Fibroblast of skin of right biceps (primary cell): ENCODE measurements at regions not wholly inside any gene's neighbourhood (a gene's known extent, or its start where the extent isn't known, plus 50 kb on each side); places are given as distances from the start of the nearest gene placed in this dataset.

Experiments used
- DNase-seq: peaks from one replicate; pipeline ENCODE4 v3.0.0-alpha.2; 2013

GRCh38 chr12:93944911-93945310, 203.5 kb upstream of the PLXNC1 start:
- no peak for DNase-seq

GRCh38 chr12:93946542-93947150, 201.7 kb upstream of the PLXNC1 start:
- peak; percentile 86 for DNase-seq

GRCh38 chr12:93947486-93947885, 200.9 kb upstream of the PLXNC1 start:
- DNase-seq, result no peak

GRCh38 chr12:93950311-93950710, 198.1 kb upstream of the PLXNC1 start:
- DNase-seq, result peak; percentile 31

GRCh38 chr12:93954166-93955112, 193.9 kb upstream of the PLXNC1 start:
- DNase-seq, result peak; percentile 34

- no peak for DNase-seq
Observed at GRCh38 chr12:93956551-93956950, 191.8 kb upstream of the PLXNC1 start.

- DNase-seq, result no peak
Observed at GRCh38 chr12:93957168-93957567, 191.2 kb upstream of the PLXNC1 start.

GRCh38 chr12:93957870-93958269, 190.5 kb upstream of the PLXNC1 start:
- peak; percentile 43 for DNase-seq

GRCh38 chr12:93959657-93960056, 188.7 kb upstream of the PLXNC1 start:
- no peak for DNase-seq

- no peak for DNase-seq
Observed at GRCh38 chr12:93960521-93960920, 187.9 kb upstream of the PLXNC1 start.

GRCh38 chr12:93962336-93962735, 186.0 kb upstream of the PLXNC1 start:
- no peak for DNase-seq

- no peak for DNase-seq
Observed at GRCh38 chr12:93964936-93965335, 183.4 kb upstream of the PLXNC1 start.

GRCh38 chr12:93966516-93967133, 181.8 kb upstream of the PLXNC1 start:
- no peak for DNase-seq

GRCh38 chr12:93967454-93967853, 180.9 kb upstream of the PLXNC1 start:
- DNase-seq, result no peak

GRCh38 chr12:93968536-93969285, 179.7 kb upstream of the PLXNC1 start:
- DNase-seq, result no peak

GRCh38 chr12:93970900-93971688, 177.3 kb upstream of the PLXNC1 start:
- no peak for DNase-seq

- peak; percentile 59 for DNase-seq
Observed at GRCh38 chr12:93972411-93973208, 175.8 kb upstream of the PLXNC1 start.

GRCh38 chr12:93974252-93974651, 174.1 kb upstream of the PLXNC1 start:
- DNase-seq, result no peak

- DNase-seq, result no peak
Observed at GRCh38 chr12:93976024-93976423, 172.4 kb upstream of the PLXNC1 start.

GRCh38 chr12:93977081-93977480, 171.3 kb upstream of the PLXNC1 start:
- no peak for DNase-seq

- peak; percentile 68 for DNase-seq
Observed at GRCh38 chr12:93978553-93978952, 169.8 kb upstream of the PLXNC1 start.
